ENCODE measurements at regions not wholly inside any gene's neighbourhood (a gene's known extent, or its start where the extent isn't known, plus 50 kb on each side); places are given as distances from the start of the nearest gene placed in this dataset.

DNA sequence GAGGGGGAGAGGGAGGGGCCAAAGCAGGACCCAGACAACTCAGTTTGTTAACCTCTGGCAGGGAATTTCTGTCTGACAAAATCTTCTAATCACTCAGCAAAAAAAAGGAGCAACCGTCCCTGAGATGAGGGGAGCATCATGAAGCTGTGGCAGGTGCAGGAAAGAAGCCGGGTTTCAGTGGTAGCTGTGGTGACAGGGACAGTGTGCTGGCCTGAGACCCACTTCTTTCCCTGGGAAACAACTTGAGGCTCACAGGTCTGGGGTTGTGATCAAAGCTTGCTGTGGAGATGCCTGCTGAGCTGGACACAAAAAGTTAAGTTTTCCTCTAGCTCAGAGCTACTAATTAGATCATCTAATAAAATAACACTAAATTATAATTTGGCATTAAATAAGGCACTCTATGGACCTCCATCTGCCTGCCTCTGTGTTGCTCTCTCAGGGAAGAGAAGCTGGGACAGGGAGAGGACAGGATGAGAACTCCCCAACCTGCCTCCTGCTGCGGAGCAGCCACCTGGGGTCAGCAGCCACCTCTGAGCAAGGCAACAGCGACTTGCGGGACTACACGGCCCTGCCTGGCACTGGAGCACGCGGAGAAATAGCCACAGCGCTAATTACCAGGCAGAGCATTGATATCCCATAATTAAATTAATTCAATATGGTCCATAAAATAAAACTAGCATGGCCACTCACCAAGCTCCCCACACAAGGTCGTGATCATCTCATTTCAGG, 104.6 kb upstream of the TEX51 start:
- DNase-seq (ENCODE audit: low spot score) = no peak

DNA sequence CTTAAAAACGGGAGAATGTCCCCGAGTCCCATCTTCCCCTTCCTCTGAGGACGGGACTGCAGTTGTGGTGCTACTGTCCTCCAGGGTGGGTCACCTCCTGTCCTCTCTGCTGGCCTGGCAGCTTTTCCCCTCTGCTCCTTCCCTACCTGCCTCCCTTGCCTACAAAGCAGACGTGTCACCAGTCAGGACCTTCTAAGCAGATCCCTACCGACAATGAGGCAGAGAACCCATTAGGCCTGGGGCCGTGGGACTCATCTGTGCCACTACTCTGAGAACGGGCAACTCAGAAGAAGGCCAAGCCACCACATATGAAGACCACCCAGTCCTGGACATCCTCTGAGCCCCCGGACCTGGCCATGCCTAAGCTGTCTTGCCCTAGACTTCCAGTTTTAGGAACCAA, 103.0 kb upstream of the TEX51 start:
- no peak for DNase-seq (ENCODE audit: low spot score)

DNA sequence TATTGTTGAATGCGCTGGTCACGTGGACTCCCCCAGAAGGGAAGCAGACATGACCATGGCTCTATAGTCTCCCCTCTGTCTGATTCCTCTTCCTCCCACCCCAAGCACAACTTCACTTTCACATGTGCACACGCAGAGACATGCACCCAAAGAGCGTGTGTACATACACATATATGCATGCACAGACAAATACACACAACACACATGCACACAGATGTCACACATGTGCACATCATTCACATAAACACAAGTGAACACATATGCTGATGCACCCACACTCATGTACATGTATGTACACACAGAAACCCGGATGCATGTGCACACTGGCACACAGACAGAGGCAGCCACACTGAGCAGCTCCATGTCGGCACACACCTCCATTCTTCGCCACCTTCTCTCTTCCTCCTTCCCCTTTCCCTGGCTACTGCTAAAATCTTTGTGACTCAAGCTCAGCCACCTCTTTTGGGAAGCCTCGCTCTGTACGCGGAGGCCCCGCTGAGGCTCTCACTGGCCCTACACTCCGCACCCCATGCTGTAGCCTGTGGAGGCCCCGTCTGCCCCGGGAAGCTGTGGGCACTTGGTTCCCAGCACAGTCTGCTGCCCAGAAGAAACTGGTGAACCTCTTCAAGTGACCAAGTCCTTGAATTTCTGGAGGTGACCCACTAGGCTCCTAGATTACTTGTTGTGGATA, 101.6 kb upstream of the TEX51 start:
- DNase-seq (ENCODE audit: low spot score) = no peak

DNA sequence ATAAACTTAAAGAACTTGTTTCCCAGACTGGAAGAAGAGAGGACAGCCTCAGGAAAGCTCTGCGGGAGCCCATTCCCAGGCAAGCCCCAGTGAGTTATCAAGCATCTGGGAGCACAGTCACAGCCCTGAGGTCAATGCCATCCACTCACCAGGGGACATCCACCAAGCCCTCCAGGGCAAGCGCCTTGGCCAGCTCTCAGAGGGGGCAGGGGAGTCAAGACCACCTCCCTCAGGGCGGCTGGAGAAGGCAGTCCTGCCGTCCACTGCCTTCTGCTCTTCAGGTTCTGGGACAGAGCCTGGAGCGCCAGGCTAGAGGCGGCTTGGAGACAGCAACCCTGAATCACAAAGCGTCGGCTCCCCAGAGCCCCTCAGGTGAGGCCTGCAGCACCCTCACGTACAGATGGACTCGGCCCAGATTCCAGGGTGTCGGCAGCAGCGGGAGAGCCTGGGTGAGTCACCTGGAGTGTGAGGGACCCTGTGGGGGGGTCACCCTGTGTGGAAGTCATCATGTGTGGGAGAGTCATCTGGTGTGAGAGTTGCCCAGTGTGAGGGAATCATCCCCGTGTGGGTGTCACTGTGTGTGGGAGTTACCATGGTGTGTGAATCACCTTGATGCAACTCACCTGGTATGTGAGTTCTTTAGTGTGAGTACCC, 100.9 kb upstream of the TEX51 start:
- DNase-seq (ENCODE audit: low spot score) = no peak

DNA sequence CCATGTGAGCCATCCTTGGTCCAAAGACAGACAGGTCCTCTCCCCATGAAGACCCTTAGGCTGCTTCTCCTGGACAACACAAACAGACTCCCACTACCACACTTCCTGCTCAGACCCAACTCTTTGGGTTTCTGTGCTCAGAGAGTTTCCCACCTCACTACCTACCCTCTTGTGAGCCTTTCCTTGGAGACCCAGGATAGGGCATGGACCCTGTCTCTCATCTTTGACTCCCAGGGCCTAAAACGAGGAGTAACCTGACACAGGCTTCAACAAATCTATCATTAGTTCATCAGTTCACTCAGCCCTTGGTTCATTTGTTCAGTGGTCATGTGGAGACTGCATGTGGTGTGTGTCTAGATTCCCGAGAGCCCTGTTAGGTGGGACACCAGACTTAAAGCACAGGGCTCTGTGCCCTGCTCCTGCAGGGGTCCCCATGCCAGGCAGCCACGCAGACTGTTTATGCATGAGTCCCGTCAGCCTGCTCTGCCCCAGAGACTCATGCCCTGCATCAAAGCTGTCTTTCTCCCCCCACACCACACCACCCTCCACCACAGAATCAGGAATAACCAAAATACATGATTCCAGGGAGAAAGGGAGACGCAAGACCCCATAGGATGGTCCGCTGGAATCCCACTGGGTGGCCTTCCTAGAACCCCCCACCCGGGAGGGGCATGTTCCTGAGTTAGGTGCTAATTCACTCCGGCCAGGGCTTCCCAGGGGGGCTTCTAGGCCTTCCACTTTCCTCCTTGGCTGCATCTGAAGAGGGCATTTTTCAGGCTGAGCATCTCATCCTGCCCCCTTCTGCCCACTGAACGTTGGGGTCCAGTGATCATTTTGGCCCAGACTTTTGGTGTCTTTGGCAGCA, 100.2 kb upstream of the TEX51 start:
- no peak for DNase-seq (ENCODE audit: low spot score)

DNA sequence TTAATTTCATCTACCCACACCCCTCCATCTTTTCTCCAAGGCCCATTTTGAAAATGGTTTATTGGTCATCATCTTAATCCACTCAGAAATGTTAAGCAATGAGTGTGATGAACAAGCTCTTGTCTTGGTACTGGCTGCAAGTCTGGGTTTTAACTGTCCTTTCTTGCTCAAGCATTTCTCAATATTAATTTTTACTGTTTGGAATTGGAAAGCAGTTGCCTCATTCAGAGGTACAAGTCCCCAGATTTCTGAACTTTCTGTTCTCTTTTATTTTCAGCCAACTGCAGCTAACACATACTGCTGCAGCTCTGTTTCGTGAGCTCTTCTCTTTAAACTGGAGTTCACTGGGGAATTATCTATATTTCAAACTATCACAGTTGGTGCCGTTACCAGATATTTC, 99.4 kb upstream of the TEX51 start:
- DNase-seq (ENCODE audit: low spot score) = no peak

DNA sequence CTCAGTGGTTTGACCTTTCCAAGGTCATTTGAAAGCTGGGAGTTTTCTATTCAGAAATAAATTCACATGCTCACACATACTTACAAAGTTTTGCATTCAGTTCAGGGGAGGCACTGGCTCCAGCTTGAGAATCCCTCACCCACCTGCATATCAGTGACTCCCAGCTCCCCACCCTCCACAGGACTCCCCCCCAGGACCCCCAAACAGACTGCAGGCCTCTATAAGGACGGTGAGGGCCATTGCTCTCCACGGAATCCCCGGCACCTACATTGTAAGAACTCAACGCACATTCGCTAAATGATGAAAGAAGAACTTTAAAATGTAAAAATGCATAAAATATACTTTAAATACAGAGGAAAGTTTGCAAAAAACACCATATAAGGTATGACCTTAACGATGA, 97.2 kb upstream of the TEX51 start:
- peak; percentile 4 for DNase-seq (ENCODE audit: low spot score)

DNA sequence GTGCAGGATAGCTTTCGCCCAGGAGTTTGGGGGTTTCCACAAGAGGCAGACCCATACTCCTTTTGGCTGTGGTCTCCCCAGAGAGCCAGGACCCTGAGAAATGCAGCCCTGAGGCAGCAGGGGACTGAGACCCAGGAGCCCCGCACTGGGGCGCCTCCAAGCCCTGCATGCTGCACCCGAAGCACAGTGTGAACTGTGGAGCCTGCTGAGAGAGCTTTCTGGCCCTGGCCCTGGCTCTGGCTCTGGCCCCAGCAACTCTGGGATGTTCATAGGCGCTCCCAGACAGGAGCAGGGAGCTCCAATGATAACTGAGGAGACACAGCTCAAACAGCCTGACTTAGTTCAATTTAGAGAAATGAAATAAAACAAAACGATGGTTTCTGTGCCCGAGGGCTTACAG, 96.4 kb upstream of the TEX51 start:
- DNase-seq (ENCODE audit: low spot score) = no peak

DNA sequence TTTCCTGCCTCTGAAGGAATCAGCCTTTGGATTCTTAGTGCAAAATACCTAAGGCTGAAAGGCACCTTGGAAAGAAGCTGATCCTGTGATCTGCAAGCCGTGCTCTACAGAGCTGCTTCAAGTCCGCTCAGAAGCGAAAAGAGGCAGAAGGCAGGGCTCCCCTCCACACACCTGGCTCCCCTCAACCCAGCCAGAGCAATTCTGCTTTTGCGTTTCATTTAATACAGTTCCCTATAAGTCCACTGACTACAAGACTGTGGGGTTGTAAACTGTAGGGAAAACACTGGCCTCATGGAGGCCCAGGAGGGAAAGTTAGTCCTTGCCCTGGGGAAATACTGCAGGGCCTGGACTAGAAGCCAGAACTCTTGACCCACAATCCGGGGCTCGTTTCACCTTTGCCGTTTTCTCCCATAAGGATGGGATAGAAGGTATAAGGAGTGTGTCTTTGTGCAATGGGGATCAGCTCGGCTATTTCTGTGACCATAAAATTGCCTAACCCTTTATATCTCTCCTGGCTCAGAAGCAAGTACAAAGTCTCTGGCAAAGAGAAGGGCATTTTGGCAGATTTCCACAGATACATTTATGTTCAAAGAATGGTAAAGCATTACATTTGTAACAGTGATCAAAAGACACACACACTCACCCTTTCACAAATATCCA, 95.8 kb upstream of the TEX51 start:
- peak; percentile 5 for DNase-seq (ENCODE audit: low spot score)

DNA sequence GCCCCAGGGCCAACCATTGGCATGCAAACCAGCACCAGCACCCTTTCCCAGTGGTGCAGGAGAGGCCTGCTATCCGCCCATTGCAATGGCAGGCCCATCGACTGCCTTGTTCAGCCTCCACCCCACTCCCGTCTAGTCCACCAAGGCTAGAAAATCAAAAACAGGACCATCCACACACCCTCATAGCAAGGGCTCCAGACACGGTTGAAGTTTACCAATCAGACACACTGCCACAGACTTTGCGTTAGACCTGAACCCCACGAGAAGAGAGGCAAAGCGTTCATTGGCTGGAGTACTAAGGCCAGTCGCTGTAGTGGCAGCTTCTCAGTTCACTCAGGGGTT, 95.3 kb upstream of the TEX51 start:
- no peak for DNase-seq (ENCODE audit: low spot score)

DNA sequence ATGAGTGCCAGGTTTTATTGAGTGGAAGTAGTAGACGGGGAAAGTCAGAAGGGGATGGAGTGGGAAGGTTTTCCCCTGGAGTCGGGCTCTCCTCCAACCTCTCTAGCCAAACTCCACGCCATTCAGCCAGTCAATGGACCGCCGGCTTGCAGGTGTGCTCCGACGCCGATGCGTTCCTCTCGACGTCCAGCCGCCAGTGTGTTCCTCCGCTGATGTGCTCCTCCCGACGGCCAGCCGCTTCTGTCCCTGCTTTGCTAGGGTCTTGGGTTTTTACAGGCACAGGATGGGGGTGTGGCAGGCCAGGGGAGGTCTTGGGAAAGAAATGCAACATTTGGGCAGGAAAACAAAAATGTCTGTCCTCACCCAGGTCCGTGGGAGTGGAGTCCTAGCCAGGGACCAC, 94.3 kb upstream of the TEX51 start:
- no peak for DNase-seq (ENCODE audit: low spot score)

DNA sequence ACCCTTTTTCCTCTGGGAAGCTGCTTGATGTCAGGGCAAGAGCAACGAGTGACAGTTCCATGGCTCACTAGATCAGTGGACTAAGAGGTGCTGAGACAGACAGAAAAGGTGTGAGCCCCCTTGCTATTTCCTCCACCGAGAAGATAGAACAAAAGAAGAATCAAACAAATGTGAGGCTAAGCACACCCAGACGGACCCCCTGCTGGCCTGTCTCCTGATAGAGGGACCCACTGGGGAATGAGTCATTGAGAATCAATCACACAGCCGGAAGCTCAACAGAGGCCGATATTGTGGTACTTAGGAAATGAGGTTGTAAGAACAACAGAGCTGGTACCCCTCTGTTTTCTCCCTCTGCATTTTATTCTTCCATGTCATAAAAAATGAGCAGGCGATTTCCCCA, 89.8 kb upstream of the TEX51 start:
- no peak for DNase-seq (ENCODE audit: low spot score)

DNA sequence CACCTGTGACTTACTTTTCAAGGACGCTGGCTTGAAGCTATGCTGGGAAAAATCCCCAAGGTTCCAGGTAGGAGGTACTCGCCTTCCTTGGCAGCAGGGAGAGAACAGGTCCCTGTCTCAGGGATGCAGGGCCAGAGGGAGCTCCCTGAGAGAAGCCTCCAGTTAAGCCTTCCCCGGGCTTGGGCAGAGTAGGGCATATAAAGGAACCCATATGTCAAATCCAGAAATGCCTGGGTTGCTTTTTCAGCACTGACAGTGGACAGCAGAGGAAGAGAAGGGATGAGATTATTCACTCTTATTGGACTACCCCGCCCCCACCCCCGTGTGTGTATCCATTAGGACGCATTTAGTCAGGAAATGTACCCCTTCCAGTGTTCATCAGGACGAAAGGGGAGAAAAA, 89.3 kb upstream of the TEX51 start:
- DNase-seq (ENCODE audit: low spot score) = no peak

DNA sequence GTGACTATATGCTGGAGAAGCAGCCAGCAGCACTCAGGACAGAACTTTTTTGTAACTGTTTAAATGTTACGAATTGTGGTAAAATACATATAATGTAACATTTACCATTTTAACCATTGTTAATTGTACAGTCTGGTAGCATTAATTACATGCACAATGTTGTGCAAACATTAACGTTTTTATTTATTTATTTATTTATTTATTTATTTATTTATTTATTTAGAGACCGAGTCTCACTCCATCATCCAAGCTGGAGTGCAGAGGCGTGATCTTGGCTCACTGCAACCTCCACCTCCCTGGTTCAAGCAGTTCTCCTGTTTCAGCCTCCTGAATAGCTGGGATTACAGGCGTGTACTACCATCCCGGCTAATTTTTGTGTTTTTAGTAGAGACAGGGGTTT, 88.7 kb upstream of the TEX51 start:
- no peak for DNase-seq (ENCODE audit: low spot score)

DNA sequence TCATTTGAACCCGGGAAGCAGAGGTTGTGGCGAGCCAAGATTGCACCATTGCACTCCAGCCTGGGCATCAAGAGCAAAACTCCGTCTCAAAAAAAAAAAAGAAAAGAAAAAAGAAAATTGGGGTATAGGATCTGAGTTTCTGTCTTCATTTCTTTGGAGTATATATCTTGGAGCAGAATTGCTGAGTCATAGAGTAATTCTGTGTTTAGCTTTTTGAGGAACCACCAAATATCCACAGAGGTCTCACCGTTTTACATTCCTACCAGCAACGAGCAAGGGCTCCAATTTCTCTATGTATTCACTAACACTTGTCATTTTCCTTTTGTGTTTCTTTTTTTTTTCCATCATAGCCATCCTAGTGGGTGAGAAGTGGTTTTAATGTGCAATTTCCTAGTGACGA, 87.6 kb upstream of the TEX51 start:
- no peak for DNase-seq (ENCODE audit: low spot score)

DNA sequence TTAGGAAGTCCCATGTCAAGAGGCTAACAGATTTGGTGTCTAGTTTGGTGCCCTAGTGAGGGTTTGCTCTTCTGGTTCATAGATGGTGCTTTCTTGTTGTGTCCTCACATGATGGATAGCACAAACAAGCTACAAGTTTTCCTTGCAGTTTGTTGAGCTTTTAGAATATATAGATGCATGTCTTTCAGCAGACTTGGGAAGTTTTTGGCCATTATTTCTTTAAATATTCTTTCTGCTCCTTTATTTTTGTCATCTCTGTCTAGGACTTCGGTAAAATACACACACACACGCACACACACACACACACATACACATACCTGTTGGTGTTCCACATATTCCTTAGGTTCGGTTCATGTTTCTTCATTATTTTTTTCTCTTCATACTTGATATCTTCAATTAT, 81.5 kb upstream of the TEX51 start:
- no peak for DNase-seq (ENCODE audit: low spot score)

DNA sequence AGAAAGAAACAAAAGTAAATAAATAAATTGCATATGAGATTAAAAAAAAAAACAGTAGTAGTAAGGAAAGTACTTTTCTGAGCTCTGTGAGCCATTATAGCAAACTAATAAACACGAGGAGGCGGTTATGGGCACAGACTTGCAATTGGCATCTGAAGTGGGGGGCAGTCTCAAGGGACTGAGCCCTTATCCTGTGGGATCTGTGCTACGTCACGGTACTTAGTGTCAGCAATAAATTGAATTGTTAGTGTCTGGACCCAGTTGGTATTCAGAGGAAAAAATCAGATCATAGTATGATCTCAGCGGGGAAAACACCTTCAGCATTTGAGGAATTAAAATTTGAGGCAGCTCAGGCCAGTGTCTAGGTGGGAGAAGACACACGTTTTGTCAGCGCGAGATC, 76.6 kb upstream of the TEX51 start:
- no peak for DNase-seq (ENCODE audit: low spot score)

DNA sequence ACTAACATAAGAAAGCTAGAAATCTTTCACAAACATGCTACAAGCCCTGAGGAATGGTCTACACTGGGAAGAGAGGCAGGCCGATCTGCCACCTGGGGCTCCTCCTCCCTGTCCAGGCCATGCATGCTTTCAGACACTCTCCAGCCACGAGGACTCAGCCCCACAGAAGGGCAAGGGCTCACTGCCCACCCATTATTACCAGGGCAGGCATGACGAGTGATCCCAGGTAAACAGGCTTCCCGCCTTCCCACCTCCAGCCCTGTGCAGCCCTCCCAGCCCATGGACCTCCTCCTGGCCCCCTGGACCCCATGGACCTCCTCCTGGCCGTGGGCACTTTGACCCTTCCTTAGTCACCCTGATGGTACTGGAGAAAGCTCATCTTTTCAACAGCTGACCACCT, 75.8 kb upstream of the TEX51 start:
- DNase-seq (ENCODE audit: low spot score) = no peak

DNA sequence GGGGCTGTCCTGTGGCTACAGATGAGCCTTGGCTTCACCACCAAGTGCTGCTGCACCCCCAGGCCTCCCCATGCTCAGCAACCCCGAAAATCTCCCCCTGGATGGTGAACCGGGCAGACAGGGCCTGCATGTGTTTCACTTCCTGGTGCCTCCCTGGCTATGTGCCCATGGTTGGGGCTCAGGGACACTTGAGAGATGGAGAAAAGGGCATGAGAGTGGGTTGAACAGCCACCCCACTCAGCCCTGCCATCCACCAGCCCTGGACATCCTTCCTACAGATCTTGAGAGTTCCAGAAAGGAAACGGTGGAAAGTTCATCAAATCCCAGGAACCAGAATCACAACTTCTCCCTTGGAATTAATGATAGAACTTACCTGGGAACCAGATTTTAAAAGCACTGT, 74.7 kb upstream of the TEX51 start:
- DNase-seq (ENCODE audit: low spot score) = no peak

DNA sequence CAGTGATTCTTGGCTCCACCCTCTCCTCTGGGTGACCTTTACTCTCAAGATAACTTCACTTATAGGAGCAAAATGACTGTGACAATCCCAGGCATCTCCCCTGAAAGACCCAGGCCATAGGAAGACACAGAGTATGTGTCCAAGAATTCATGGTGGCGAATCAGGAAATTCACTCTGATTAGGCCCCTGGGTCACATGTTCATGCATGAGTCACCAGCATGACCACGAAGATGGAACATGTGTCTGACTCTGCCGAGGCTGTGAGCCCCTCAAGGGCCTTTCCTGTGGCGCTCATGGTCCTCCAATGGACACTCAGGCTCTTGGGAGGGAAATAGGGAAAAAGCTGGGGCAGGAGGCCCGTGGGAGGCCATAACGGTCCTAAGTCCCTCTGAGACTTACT, 74.0 kb upstream of the TEX51 start:
- no peak for DNase-seq (ENCODE audit: low spot score)

DNA sequence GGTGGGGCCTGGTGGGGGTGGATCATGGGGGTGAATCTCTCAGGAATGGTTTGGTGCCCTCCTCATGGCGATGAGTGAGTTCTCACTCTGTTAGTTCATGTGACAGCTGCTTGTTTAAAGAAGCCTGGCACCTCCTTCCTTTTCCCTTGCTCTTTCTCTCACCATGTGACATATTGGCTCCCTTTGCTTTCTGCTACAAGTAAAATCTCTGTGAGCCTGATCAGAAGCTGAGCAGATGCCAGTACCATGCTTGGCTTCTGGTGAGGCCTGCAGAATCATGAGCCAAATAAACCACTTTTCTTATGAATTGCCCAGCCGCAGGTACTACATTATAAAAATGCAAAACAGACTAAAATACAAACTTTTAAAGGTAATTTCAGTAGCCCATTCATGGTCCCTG, 73.4 kb upstream of the TEX51 start:
- no peak for DNase-seq (ENCODE audit: low spot score)

DNA sequence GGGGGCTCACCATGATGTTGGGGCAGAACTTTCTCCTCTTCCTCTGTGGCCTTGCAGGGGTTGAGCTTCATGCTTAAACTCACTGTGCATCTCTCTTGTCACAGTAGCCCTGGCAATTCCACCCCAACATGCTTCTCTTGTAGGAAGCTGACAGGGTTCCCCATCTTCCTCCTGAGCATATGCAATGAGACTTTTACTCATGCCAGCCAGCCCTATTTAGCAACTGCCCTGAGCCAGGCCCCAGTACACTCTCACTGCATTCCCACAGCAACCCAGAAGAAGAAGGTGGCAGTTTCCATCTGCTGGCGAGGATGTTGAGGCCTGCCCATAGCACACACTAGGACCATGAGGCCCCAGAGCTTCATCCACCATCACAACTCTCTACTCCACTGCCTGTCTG, 72.2 kb upstream of the TEX51 start:
- DNase-seq (ENCODE audit: low spot score) = no peak
